HG02852 (cell line): ENCODE measurements at regions not wholly inside any gene's neighbourhood (a gene's known extent, or its start where the extent isn't known, plus 50 kb on each side); places are given as distances from the start of the nearest gene placed in this dataset.

ENCODE experiments used
- ATAC-seq: cut with Tn5 transposase; IDR thresholded peaks from one replicate; pipeline ENCODE4 v1.9.1; 2021; ENCODE audit warnings: mild to moderate bottlenecking, moderate library complexity; ENCODE audit not compliant: unreplicated experiment

DNA sequence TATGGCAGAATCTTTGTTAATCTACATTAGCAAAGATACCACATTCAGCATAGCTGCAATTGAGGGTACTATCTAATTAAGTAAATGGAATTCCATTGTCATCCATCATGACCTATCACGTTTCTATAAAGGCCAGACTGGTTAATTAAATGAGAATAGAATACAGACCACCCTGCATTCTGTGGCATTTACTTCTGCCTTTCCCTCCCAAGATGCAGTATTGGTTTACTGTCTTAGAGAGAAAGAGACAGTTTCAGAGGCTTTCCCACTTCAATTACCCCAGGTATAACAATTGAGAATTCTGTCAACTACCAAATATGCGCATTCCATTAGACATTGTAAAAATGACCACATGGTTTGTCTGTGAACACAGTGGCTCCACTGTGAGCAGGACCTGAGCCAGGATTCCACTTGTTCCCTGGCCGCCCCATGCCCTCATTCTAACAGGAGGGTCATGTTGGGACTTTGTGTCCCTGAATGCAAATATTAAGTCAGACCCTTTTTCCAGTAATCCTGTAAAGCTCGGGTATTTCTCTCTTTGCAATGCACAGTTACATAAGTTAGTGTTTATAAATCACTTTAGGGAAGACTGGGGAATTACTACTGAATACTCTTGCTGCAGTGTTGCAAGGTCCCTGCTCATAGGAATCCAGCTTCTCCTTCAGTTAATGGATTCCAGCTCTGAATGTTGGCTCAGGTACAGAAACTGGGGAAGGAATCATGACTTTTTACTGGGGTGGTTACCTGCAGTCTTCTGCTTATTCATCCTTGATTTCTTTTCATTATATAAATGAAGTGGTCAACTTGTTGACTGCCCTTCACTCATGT is 261.0 kb downstream of the PDGFC start:
- no peak for ATAC-seq

DNA sequence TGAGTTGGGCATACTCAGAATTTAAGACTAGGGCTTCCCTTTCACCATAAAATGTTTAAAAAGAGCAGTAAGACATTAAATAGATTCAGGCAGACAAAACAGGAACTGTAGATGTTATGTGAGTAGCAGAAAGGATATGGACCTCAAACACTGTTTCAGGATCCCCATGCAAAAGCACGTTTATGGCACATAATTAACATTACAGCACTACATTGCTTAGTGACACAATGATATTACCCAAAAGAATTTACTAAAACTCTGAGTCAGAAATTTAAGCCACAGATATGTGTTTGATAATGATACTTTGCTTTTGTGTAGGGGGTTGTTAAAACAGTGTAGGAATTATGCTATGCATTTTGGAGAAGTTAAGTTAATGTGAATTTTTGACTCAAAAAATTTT is 266.3 kb downstream of the PDGFC start:
- ATAC-seq = no peak

DNA sequence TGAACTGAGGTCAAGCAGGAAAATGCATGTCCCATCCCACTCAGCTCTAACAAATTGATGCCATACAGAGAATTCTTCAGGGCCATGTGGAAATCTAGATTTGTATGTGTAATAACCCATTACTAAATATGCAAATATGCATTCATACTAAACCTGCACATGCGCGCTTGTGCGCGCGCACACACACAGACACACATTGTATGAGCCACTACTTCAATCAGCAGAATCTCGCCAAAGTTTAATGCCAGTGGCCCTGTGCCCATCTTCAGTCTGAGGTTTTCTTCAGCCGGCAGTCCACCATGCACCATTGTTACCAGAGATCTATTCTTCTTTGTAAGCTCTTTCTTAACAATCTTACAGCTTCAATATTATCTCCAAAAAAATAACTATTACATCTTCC is 276.4 kb downstream of the PDGFC start:
- ATAC-seq = no peak

DNA sequence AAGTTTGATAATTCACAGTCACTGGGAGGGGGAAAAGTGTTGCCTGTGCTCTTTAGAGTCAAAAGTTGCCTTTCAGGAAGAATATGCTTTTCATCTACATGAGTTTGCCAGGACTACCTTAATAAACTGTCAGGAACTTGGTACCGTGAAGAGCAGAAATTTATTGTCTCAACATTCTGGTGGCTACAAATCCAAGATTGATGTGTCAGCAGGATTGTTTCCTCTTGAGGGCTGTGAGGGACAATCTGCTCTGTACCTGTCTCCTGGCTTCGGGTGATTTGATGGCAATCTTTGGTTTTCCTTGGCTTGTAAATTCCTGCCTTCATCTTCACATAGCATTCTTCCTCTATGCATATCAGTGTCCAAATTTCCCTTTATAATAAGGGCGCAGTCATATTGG is 277.2 kb downstream of the PDGFC start:
- ATAC-seq = no peak

DNA sequence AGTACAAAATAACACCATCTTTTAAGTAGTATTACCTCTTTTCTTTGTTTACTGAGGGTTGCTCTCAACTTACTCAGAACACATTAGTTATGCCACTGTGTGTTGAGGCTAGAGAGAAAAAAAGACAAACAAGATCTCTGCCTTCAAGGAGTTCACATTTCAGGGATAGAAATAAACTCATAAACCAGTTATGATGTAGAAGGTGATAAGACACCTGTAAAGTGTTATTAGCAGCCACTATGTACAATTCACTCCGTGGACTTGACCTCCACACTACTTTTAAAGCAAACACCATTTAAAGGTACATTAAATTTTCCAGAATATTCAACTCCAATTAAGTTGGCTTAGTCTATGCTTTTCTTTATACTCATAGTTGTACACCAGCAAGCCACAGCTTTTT is 278.0 kb downstream of the PDGFC start:
- no peak for ATAC-seq

DNA sequence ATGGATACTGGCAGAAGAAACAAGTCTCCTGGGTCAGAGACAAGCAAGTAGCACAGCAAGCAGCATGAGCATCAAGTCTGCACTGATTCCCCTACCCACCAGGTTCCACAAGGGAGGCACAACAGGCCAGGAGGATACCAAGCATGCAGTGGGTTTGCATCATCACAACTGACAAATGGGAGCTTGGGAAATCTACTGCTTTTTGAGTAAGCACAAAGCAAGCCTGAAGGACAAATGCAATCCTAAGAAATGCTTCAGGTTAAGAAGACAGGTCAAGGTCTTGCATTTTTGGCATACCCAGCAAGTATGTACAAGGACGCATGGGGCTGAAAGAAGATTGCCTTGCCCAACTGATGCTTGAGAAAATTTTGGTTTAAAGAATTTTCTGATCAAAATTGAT is 279.6 kb downstream of the PDGFC start:
- ATAC-seq = no peak

DNA sequence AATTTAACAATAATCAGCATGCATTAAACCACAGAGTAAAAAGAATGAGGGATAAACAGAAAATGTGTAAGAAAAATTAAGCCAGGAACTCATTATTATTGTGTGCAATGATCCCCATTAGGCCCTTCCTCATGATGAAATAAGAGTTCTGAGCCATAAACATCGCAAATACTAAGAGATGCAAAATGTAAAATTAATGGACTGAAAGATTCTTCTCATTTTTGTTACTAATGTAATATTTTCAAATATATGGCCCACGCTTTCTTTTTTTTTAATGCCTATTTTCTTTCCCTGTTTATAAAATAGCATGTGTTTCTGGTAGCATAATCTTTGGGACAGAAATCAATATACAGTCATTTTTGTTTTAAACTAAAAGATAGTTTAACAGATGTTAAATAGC is 281.0 kb downstream of the PDGFC start:
- ATAC-seq = no peak

DNA sequence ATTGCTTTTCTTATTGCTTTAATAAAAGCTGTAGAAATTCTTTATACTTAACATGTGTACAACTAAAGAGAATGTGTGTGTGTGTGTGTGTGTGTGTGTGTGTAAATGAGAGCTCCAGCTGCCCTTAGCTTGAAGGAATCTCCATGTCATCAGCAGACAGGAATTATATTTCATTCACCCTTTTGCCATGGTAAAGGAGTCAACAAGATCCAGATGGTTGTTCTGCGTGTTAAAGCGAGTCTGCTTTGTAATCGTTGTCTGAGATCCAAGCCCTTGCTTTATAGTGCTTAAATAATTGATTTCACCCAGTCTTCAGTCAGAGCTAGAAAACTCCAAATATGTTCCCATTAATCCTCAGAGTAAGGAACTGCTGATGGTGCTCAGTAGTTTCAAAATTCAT is 285.5 kb downstream of the PDGFC start:
- ATAC-seq = no peak

DNA sequence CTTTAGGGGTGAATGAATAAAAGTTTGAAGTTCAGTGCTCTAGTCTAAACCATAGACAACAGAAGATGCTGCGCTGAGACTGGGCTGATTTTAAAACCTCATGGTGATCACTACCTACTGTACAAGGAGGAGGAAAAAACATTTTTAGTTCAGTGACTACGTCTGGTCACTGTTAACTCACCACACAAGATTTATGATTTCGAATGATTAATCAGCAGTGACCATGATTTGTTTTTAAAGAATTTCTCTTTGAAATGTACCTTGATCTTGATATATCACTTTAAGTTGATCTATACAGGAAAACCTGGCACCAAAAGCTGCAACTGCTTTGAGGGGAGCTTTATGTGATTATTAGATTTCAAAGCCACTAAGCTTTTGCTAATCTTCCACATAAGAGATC is 286.3 kb downstream of the PDGFC start:
- ATAC-seq = no peak

DNA sequence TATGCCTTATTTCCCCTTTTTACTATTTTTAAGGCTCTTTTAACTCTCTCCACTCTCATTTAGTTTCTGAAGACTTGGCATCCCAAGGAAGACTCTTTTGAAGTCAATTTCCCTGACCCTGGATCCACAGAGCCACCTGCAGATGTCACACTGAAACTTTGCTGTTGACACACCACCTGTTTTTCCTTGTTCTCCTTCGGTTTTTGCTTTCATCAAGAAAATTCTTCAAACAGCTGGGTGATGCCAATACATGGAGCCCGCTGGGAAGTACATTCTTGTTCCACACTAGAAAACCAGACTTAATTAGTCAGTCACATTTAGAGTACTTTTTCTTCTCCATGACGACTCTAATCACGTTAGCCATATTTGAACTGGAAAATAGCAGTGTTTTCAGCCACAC is 293.9 kb downstream of the PDGFC start:
- no peak for ATAC-seq

DNA sequence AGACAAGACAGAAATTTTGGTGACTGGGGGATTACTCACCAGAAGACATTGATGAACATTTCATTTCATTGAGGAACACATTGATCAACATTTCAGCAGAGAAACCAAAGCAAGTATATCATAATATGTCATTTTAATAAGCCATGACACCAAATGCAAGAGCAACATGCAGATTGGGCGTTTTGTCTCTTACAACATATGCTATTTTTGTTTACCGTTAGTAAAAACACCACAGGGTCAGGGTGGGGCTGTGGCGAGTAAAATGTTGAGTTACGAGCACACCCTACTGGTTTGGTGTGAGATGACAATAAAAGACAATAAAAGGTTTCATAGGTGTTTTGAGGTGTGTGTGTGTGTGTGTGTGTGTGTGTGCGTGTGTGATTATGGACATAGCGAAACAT is 294.5 kb downstream of the PDGFC start:
- ATAC-seq = no peak

DNA sequence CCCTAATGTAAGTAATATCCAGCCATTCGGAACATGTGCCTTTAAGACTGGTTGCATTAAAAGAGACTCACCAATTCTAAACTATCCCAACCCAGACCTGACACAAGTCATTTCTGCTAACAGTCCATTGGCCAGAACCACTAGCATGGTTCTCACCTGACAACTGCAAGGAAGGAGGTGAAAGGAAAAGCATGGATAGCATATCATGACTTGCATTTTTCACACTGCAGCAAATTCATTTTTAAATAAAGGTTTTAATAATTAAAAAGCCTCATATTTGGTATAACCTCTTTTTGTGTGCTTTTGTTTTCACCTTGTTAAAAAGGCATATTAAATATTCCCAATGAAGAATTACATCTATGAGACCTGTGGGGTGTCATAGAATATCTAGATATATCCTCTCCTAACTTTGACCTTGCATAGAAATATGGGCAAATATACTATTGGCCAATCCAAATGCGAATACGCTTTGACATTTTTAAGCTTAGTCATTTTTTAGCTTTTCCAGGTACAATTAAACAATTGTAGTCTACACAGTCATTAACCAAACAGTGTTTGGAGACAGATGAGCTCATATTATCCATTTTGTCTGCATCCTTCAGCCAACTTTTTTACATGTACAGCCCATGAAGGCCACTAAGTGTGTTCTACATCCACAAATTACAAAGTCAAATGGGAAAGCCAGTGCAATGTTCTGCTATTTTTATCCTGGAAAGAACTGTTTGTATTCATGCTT is 295.3 kb downstream of the PDGFC start:
- ATAC-seq = no peak

DNA sequence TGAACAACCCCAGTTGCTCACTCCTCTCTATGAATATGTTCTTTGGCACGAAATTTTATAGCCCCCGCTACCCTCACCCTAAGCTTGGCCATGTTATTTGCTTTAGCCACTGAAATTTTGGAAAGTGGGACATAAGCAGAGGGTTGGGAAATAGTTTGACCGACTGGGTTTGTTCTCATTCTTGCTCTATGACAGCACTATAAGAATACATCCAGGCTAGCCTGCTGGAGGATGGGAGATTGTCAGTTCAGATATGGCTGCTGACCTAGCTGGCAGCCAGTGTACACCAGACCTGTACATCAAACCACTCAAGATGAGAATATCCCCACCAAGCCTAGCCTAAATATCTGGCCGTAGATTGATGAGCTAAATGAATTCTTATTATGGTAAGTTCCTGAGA is 298.1 kb downstream of the PDGFC start:
- no peak for ATAC-seq

DNA sequence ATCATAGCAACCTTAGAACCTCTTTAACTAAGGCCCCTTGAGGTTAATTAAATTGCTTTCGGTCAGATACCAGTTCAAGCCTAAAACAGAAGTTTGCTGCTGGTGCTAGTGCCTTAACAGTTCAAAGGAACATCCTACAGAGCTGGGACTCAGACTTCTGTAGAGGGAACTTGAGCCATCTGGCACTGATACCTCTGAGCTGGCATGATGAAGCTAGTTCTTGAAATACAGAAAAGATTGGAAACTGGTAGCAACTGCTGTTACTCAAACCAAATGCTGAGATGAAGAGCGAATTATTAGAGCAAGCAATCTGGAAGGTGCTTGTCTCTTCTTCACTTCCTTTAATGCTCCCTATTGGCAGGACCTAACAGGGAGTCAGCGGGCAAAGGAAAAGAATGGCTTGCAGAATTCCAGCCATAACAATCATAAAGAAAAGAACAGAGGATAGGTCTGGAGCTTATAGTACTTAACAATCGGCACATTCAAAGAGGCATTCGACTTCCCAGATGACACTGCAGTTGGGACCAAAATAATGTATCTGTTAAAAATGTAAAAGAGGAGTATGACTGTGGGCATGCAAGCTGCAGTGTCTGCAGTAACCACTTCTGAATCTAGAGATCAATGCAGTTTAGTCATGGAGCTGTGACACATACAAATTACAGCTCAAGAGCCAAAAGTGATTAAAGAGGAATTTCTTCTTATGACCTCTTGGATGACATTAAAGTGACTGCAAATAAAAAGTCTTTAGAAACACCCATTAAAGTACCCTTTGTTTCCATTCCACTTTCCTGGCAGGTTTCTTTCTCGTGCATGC is 298.9 kb downstream of the PDGFC start:
- no peak for ATAC-seq

DNA sequence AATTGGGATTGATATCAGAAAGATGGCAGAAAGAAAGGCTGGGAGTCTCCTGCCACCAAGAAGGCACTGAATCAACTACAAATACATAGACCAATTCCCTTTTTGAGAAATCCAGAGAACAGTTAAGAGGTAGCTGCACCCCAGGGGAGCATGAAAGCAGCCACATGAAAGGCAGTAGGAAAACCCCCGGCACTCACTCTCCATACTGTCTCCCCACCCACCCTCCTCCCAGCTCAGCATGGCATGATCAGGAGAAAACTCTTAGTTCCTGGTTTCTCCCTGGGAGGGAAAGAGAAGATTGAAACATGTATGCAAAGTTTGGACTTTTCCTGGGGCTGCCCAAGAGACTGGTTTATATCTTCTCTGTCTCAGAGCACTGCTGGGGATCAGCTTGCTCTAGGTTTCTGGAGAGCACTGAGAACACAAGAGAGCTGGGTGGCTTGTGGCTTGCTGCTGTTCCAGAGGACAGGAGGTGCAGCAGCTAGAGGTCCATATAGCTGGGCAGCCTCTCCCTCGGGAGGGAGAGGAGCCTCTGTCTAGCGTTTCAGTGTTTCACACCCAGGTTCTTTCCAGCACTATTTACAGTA is 305.7 kb downstream of the PDGFC start:
- peak; percentile 55 for ATAC-seq

DNA sequence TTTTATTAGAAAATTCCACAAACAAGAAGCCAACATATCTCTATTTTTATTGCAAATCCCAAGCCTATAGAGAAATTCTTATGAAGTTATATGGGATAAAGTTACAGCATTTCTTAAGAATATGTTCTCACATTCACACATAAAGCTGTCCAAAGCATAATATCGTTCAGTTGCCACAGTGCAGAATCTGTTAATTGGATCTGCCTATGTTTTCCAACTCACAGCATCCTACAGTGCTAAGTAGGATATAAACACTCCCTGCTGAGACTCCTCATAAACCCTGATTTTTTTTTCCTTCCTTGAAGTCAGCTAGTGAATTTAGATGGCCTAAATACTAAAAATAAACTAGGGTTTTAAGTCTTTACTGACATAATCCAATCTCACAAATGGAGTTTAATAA is 307.9 kb downstream of the PDGFC start:
- no peak for ATAC-seq

DNA sequence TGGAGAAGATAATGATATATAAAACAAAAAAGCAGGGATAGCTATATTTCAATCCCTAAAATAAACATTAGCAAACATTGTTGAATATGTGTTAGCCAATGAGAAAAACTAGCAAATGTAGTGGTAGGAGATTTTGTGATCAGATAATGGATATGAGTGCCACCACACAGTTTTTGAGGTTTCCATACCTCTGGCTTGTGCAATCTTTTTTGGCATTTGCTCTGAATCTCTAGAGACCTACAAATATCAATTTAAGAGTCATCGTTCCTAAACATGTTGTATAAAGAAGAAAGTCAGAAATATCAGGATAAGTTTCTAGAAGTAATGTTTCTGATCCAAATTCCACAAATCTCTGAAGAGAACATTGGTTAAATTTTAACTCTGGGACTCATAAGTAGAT is 308.7 kb downstream of the PDGFC start:
- ATAC-seq = no peak

DNA sequence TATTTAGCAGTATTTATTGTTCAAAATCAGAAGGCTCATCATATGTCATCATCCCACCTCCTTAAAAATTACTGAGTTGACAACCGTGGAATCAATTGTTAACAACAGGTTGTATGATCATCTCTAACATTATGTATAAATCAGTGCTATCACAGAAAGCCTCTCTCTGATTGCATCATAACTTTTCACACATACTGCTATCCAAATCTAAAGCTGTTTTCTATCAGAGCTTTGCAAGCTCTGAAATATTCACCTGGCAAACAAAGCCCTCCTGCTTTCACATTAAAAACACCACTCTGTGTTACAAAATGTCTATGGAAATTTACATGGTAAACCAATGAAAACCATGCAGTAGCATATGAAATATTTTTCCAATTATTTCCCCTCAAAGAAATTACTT is 310.0 kb downstream of the PDGFC start:
- no peak for ATAC-seq

DNA sequence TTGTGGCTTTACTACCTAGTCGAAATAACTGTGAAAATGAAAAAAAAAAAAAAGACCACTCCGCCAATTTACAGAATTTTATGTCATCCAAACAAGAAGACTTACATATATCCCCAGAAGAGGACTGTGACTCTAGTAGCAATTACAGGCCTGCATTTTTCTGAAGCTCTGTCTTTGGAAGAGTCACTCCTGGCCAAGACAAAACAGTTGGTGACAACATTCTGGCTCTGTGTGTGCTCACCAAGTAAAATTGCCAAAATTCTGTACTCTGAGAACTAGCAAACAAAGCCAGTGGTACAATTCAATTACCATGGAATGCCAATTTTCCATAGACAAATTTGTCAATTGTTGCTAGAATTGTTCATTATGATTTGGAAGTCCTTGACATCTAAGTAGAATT is 311.1 kb downstream of the PDGFC start:
- ATAC-seq = no peak

DNA sequence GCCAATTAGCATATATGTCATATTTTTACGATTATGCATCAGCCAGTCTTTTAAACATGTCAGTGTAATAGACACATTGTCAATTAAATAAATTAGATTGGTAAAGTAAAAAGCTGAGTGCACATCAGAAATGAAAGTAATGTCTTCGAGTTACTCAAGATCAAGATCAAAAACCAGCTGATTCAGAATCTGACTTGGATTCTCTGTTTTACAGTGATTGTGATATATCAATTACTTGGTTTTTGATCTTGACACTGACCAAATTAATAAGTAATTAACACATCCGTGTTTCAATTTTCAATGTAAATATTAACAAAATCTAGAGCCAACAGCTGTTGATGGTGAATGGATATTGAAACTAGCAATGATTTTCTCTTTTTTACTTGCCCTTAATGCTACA is 311.6 kb downstream of the PDGFC start:
- ATAC-seq = no peak

DNA sequence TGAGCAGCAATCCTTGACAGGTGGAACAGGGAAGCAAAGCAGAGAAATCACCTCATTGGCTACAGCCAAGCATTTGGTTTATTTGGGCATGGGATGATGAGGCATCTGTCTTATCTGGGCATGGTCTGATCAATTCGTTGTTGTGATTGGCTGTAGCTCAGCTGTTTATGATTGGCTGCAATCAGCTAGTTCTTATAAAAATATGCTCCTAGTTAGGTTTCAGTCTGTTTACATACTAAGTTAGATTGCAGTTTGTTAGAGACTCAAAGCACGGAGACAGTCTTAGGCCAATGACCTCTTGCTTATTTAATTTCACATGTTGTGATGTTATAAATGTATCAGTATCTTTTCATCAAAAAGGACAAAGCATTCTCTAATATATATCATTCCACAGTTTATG is 312.0 kb downstream of the PDGFC start:
- ATAC-seq = no peak
